SU-DHL-6 (cell line): ENCODE measurements at regions not wholly inside any gene's neighbourhood (a gene's known extent, or its start where the extent isn't known, plus 50 kb on each side); places are given as distances from the start of the nearest gene placed in this dataset.

Experiments
- EZH2phosphoT487 ChIP-seq: fragments of 200-600 bp; sonication (generic), shearing (Covaris generic); conservative IDR thresholded peaks from 2 replicates; pipeline ENCODE4 v1.6.1; 2018; ENCODE audit warnings: mild to moderate bottlenecking, antibody characterized with exemption, low read length, moderate library complexity, mixed read lengths
- TF ChIP-seq, protein P1 (sequence below): fragments of 200-600 bp; sonication (generic); IDR thresholded peaks from one replicate; pipeline ENCODE4 v1.5.1; 2017; ENCODE audit warnings: antibody characterized with exemption, mild to moderate bottlenecking, low read length, moderate library complexity; ENCODE audit not compliant: insufficient read depth, poor library complexity, severe bottlenecking

- TF ChIP-seq, protein P1, sequence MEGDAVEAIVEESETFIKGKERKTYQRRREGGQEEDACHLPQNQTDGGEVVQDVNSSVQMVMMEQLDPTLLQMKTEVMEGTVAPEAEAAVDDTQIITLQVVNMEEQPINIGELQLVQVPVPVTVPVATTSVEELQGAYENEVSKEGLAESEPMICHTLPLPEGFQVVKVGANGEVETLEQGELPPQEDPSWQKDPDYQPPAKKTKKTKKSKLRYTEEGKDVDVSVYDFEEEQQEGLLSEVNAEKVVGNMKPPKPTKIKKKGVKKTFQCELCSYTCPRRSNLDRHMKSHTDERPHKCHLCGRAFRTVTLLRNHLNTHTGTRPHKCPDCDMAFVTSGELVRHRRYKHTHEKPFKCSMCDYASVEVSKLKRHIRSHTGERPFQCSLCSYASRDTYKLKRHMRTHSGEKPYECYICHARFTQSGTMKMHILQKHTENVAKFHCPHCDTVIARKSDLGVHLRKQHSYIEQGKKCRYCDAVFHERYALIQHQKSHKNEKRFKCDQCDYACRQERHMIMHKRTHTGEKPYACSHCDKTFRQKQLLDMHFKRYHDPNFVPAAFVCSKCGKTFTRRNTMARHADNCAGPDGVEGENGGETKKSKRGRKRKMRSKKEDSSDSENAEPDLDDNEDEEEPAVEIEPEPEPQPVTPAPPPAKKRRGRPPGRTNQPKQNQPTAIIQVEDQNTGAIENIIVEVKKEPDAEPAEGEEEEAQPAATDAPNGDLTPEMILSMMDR, result no peak
- TF ChIP-seq EZH2phosphoT487, result no peak
Observed at GRCh38 chr4:176896211-176896610, 103.5 kb upstream of the VEGFC start.
